NOMO-1 treated with dmso at 0.1 percent for 144 hours (cell line): ENCODE measurements at regions not wholly inside any gene's neighbourhood (a gene's known extent, or its start where the extent isn't known, plus 50 kb on each side); places are given as distances from the start of the nearest gene placed in this dataset.

ENCODE experiments used
- DNase-seq: peaks from one replicate; lab custom pipeline; 2025; ENCODE audit not compliant: unreplicated experiment; lab: John Stamatoyannopoulos, UW

DNA sequence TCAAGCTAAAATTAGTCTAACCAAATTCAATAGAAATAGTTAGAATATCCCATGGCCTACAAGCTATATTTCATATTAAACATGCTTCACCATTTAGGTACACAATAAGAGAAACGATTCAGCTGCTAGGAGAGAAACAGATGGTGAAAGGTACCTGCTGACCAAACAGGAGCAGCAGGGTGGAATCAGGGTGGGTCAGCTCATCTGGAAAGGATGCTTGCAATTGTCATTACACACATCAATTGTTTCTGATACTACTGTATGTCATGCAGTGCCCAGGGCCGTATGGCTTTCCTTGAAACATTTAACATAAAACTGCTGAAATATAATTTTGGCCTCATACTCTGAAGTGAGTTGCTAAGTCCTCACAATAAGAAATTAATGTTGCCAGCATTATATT lies 776.0 kb downstream of the DACH1 start:
- DNase-seq: no peak

DNA sequence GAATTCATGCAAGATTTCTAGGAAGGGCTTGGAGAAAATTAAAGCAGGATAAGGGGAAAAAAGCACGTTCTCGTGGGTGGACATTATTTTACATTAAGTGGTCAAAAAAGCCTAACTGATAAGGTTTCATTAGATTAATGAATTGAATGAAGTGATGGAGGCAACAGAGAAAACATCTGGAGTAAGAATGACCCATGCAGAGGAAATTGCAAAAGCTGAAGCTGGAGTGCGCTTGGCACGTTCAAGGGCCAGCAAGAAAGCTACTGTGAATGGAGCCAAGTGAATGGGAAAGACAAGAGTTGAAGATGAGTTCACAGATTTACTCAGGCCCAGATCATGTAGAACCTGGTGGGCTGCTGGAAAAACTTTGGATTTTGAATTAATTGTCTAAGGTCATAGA lies 777.9 kb downstream of the DACH1 start:
- no peak for DNase-seq

DNA sequence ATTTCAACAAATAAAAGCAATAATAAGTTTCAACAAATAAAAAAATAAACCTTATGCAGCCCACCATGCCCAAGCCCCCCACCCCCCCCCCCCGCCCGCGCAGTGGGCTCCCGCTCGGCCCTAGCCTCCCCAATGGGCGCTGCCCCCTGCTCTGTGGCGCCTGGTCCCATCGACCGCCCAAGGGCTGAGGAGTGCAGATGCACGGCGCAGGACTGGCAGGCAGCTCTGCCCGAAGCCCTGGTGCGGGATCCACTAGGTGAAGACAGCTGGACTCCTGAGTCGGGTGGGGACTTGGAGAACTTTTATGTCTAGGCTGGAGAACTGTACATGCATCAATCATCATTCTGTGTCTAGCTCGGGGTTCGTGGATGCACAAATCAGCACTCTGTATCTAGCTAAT lies 779.6 kb downstream of the DACH1 start:
- no peak for DNase-seq

DNA sequence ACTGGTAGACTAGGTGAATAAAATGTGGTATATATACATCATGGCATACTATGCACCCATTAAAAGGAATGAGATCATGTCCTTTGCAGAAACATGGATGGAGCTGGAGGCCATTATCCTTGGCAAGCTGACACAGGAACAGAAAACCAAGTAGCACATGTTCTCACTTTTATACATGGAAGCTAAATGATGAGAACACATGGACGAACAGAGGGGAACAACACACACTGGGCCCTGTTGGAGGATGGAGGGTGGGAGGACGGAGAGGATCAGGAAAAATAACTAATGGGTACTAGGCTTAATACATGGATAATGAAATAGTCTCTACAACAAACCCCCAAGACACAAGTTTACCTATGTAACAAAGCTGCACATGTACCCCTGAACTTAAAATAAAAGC lies 780.0 kb downstream of the DACH1 start:
- no peak for DNase-seq

DNA sequence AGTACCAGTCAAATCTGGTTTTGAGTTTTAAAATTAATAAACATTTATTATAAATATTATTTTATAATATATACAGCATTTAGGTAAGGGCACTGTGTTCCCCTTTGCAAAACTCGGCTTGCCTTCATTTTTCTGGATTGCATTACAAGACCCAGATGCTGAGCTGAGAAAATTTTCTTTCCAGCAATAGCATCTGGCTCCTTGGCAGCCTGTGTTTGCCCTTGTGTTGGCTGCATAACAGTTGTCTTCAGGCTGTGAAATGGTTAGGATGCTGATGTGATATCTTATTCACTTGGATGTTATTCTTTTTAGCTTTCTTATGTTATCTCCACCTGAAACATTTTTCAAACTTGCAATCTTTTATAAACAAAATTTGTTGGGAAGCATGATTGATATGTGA lies 784.4 kb downstream of the DACH1 start:
- no peak for DNase-seq

DNA sequence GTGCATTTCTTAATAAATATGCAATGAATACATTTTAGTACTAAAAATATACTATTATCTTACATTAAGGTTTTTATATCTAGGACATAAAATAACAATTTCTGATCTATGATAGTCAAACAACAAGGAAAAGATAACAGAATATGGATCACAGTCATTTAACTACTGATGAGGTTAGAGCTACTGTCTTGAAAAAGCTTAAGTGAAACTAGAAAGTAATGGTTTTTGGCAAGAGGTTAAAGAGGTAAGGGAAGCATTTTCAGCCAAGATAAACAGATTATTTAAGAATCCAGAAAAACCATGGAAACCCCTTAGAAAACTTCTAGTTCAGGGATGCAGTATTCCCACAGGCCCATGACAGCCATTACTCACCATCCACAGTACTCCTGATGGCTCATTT lies 787.4 kb downstream of the DACH1 start:
- DNase-seq: no peak

DNA sequence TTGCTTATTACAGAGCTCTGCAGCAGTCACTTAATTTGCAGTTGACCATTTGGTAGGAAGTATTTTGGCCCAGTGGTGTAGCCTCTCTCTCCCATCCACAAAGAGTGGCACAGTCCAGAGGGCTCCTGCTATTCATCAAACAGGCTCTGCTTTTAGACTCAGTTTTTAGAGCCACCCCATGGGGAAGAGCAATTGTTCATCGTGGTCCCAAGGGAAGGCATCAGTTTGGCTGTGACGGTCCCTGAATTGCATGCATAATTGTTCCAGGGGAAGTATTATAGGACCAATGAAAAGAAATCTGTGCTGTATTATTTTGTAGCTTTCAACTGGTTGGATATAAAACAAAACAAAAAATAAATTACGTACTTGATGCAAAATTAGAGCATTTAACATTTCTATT lies 799.0 kb downstream of the DACH1 start:
- no peak for DNase-seq

DNA sequence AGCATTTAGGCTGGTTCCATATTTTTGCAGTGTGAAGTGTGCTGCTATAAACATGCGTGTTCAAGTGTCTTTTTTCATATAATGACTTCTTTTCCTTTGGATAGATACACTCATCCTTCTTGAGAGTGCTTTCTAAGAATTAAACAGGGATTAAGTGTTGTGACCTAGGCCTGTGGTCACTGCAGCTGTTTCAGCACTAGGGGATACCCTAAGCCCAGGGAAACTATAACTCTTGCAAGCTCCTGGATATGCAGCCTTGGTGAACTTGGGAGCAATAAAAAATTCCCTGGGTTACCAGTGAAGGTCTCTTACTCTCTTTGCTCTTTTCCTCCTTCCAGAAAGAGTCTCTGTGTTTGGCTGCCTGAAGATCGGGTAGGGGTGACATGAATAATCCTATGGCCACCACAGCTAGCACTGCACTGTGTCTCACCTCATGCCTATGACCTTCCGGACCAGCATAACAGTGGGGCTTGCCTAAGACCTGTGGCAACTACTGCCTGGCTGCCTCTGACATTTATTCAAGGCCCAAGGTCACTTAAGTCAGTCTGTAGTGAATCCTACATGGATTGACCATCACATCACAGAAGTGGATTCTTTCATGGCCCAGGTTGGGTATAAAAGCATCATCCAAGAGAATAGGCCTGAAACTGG lies 799.7 kb downstream of the DACH1 start:
- DNase-seq: no peak

DNA sequence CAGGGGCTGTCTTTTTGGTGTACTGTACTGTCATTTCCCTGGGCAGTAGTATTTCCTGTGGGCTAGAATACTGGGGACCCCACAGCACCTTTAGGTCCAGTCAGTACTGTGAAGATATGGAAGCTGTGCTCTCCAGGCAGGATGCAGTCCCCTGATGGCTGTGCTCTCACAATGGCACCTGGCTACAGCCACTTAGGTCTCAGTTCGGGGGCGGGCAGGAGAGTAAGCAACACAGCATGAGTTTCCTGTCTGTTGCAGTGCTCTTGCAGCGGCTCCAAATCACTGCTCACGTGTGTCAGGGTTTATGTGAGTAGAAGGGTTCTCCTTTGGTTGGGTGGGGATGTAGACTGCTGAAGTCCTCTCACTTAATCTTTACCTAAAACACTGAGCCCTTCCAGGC lies 810.4 kb downstream of the DACH1 start:
- no peak for DNase-seq

DNA sequence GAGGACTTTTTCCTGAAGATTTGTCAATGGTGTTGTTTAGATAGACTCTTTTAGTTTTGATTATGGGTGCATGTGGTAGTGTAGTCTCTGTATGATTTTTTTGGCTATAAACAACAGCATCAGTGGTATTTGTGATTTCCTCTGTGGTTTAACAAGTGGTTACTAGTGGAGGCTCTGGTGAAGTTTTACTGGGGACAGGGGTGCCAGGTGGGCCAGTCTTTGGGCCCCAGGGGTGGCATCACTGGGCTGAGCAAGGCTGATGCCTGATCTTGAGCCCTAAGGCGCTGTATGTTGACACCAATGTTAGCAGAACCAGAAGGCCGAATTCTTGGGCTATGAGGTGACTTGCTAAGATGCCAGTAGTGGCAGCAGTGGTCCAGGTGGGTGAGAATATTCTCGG lies 811.4 kb downstream of the DACH1 start:
- DNase-seq: no peak

DNA sequence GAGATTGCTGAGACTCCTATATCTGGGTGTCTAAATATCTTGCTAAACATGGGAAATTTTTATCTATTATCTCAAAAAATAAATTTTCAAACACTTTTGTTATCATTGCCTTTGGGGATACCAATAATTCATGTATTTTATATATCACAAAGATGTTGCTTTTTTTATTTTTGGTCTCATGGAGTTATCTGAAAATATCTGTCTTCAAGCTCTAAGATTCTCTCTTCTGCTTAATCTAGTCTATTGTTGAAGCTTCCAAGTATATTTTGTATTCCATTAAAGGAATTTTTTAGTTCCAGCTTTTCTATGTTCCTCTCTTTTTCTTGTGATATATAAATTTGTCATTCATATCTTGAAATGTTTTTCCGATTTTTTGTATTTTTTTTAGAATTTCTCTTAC lies 812.0 kb downstream of the DACH1 start:
- DNase-seq: no peak

DNA sequence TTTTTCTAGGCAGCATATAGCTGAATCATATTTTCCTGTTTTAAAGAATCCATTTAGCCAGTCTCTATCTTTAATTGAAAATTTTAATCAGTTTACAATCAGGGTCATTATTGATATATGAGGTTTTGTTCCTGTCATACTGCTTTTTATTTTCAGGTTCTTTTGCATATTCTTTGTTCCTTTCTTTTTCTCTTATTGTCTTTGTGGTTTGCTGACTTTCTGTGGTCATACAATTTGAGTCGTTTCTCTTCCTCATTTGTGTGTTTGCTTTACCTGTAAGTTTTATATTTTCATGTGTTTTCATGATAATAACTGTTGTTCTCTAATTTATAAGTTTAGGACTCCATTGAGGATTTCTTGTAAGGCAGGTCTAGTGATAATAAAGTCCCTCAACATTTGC lies 812.6 kb downstream of the DACH1 start:
- DNase-seq: no peak

DNA sequence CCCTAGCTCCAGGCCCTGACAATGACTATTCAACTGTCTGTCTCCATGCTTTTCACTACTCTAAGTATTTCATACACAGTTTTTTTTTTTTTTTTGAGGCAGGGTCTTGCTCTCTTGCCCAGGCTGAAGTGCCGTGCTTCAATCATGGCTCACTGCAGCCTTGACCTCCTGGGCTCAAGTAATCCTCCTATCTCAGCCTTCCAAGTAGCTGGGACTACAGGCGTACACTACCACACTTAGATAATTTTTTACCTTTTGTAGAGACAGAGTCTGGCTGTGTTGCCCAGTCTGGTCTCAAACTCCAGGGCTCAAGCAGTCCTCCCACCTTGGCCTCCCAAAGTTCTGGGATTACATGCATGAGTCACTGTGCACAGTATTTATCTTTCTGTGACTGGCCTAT lies 815.4 kb downstream of the DACH1 start:
- DNase-seq: no peak

DNA sequence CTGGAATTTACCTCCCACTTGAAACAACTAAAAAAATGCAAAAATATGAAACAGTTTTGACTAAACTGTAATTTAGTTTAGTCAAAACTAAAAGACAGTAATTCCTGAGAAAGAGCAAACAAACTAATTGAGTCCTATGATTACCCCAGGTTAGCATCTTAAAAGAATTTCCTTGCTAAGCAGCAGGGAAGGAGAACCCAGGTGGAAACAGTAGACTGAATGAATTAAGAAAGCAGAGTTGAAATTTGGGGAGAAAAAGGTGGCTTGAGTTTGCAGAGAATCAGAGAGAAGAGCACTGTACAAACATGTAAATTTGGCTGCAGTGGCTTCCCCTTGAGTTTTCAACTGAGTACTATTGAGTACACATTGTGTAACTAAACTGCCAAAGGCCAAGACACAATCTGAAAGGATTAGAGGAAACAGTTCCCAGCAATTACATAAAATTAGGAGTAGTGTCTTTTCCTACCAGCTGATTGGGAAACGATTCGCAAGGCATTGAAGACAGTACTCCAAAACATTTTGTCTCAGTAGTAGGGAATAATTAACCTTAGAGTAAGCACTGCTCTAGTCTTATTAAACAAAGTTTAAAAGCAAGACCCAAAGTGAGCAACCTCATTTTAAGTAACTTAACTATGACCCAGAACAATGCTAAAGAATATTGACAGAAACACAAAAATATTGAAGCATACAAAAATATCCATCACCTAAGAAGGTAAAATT lies 820.5 kb downstream of the DACH1 start:
- DNase-seq: no peak

DNA sequence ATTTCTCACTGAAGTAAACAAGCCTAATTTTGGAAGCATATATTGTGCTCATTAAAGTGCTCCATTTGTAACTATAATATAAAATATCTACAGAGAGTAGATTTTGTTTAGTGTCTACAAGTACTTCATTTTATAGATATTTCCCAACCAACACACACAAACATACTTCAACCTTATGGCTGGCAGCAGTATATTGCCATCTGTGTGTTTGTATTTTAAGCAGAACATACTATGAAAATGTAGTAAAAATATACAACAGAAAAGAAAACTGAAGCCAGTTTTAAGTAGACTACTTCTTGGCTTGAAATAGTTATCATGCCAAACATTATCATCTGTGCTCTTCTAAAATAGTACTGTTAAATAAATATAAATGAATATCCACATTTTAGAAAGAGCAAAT lies 821.9 kb downstream of the DACH1 start:
- no peak for DNase-seq

DNA sequence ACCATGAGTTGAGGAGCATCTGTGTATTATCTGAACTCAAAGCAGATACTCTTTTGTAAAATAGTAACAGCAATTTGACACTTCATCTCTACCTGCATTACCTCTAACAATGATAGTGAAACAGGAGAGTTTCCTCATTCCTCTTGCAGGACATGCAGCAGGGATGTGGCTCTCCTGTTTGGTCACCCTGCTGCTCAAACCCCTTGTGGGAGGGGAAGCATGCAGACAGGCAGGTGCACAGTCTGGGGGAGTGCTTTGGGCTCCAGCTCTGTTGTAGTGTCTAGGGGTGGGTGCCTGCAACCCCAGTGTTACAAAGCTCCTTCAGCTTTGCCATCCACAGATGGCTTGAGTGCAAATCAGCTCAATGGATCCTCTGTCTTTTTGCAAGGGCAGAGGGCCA lies 827.6 kb downstream of the DACH1 start:
- no peak for DNase-seq

DNA sequence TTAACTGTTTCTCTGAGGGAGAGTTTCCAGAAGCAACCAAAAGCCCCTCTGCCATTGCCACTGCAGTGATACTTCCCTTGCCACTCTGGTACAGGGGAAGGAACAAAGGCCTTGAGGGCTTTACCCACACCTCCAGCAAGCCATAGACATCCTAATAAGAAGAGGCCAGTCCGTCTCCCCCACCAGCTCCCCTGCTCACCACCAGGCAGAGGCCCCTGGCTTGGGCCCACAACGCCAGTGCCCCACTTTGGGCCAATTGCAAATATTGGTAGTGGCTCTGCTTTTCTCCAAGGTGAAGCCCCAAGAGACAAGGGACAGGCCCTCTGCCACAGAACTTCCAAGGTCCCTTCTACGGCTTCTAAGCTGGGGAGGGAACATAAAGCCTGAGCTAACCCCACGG lies 833.0 kb downstream of the DACH1 start:
- DNase-seq: no peak

DNA sequence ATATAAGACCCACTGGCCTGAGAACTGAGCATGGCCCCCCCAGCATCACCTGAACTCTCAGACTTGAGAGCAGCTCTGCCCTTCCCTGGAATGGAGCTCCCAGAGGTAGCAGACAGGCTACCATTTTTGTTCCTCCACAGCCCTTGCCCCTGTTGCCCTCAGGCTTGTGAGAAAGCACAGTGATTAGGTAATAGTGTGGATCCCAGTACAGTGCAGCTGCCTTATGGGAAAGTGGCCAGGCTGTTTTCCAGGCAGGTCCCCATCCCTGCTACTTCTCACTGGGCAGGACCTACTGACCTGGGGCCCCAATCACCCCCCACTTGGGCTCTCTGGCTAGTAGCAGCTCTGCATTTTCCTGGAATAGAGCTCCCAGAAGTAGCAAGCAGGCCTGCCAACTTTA lies 834.0 kb downstream of the DACH1 start:
- no peak for DNase-seq

DNA sequence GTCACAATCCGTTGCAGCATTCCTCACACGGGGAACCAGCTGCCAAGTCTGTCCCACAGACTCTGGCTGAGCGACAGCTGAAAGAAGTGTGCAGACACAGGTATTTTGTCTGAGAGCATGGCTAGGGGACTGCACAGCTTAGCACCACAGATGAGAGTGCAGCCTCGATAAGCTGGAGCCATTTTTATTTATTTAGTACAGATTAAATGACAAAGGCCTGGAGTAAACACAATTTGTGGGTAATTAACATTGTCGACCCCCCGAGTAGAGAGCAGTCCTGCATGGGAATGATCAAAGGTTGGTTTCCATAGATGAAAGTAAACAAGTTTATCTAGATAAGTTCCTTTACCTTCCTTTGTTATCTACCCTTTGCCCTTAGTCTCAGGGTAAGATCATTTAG lies 836.2 kb downstream of the DACH1 start:
- DNase-seq: no peak

DNA sequence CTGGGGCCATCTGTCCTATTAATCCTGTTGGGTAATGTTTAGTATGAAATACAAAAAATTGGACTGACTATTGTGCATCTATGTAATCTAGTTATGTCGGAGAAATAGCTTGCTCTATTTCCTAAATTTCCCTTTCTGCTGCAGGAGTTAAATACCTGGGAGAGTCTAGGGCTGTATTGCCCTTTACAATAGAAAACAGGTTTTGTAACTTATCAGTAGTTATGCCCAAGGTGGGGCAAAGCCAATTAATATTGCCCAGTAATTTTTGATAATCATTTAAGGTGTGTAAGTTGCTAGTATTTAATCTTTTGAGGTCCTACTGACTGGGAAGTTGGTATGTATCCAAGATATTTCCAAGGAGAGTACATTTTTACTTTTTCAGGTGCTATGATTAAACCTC lies 838.1 kb downstream of the DACH1 start:
- no peak for DNase-seq

DNA sequence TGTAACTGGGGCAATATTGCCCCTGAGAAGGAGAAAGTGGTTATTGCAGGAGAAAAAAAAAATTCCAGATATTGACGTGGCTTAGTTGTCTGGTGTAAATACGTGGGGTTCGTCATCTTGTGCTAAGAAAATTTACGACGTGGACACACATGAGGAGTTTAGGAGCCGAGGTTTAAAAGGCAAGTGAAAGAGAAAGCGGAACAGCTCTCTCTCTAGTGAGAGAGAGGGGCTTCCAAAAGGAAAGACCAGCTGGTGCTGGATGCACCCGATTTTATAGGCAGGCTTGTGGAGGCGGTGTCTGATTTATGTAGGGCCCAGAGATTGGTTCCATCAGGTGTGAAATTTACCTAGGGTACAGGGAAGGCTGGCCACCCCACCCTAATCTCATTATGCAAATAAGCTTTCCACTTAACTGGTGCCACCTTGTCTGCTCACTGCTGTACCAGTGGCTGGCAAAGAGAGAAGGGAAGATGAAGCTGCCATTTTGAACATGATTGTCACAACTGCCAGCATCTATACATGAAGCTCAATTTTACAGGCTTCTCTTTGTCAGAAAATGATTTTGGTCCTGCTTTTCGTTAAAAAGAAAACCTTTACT lies 845.1 kb downstream of the DACH1 start:
- DNase-seq: no peak

DNA sequence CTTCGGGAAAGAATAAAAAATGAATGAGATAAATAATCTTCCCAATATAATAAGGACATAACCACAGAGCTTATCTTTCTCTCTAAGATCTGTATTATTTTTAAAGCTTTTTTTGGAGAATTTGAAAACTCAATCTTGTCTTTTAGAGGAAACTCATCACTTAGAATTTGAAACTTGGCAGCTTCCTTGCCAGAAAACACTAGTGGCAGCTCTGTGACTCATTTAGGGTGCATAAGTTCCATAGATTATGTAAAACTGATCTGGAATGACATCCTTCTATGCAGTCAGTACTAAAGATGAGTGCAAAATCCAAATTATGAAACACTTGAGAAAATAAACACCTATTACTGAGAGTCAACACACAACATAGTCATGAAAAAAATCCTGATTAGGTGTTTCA lies 848.0 kb downstream of the DACH1 start:
- DNase-seq: no peak

DNA sequence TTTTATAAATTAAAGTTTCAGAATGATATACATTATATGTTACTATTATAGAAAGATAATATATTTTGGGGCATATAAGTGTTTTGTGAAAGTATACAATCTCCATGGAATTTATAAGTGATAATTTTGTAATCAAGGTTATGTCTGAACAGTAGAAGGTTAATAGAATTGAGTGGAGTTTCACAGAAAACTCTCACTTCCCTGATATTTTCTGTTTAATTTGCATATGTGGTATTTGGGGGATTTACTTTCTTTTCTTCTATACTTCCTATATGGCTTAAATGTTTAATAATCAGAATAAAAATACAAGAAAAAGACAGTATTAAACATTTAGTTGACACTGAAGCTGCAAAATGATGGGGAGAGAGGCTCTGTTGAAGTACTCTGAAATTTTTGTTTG lies 848.5 kb downstream of the DACH1 start:
- no peak for DNase-seq
